Upper lobe of left lung (tissue), 4 donors: ENCODE measurements at regions not wholly inside any gene's neighbourhood (a gene's known extent, or its start where the extent isn't known, plus 50 kb on each side); places are given as distances from the start of the nearest gene placed in this dataset.

Experiments used
- POLR2A ChIP-seq, 4 donors: fragments of 450-650 bp; IDR thresholded peaks; one replicate each; pipeline ENCODE4 v1.5.1; 2016 to 2017; ENCODE audit warnings: antibody characterized with exemption in 4 of 4, mild to moderate bottlenecking in 2 of 4
- TF ChIP-seq, protein P1 (sequence below), 6 experiments: fragments of 450-650 bp in 4 of 6; fragments of 200-600 bp in 2 of 6; sonication (generic) in 2 of 6; IDR thresholded peaks; one replicate each; pipeline ENCODE4 v1.5.1; 2016 to 2019; ENCODE audit warnings: antibody characterized with exemption in 6 of 6

DNA sequence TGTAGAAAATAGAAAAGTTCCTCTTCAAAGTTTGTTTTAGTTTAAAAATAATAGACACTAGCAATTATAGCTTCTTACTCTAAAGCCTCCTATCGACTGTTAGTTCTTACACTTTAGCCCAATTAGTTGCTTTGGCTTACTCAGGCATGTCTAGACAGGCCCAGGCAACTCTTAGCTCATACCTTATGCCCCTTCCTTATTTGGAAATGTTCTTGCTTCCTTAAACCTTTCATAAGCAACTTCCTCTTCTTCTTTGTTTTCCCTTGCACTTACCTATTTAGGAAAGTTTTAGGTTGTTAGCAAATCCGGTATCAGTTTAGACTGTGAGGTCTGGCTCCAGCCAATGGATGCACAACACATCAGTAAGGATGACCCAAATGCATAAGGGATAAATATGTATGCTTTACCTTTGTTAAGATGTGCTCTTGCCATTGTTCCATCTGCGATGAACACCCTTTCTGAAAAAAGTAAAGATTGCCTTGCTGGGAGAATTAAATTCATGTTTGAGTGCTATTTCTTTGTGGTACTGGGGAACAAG, 1277.5 kb upstream of the CNTN5 start:
- TF ChIP-seq, protein P1, sequence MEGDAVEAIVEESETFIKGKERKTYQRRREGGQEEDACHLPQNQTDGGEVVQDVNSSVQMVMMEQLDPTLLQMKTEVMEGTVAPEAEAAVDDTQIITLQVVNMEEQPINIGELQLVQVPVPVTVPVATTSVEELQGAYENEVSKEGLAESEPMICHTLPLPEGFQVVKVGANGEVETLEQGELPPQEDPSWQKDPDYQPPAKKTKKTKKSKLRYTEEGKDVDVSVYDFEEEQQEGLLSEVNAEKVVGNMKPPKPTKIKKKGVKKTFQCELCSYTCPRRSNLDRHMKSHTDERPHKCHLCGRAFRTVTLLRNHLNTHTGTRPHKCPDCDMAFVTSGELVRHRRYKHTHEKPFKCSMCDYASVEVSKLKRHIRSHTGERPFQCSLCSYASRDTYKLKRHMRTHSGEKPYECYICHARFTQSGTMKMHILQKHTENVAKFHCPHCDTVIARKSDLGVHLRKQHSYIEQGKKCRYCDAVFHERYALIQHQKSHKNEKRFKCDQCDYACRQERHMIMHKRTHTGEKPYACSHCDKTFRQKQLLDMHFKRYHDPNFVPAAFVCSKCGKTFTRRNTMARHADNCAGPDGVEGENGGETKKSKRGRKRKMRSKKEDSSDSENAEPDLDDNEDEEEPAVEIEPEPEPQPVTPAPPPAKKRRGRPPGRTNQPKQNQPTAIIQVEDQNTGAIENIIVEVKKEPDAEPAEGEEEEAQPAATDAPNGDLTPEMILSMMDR (IDR thresholded peaks at IDR 0.05) = no peak
- no peak for TF ChIP-seq POLR2A (IDR thresholded peaks at IDR 0.05)
